PC-3 (cell line): ENCODE measurements at regions not wholly inside any gene's neighbourhood (a gene's known extent, or its start where the extent isn't known, plus 50 kb on each side); places are given as distances from the start of the nearest gene placed in this dataset.

Experiments used
- CTCF ChIP-seq: fragments of 300-600 bp; sonication (generic); conservative IDR thresholded peaks from 2 replicates; pipeline ENCODE4 v1.5.1; 2017; ENCODE audit warnings: antibody characterized with exemption, low read depth, mild to moderate bottlenecking, low read length
- EZH2 ChIP-seq: fragments of 300-600 bp; sonication (generic); IDR thresholded peaks from one replicate; pipeline ENCODE4 v1.6.1; 2017; ENCODE audit warnings: antibody characterized with exemption, mild to moderate bottlenecking, low read length; ENCODE audit not compliant: unreplicated experiment
- EZH2phosphoT487 ChIP-seq: fragments of 300-600 bp; sonication (generic); IDR thresholded peaks from 2 replicates; pipeline ENCODE4 v1.6.1; 2018; ENCODE audit warnings: mild to moderate bottlenecking, antibody characterized with exemption, low read length, borderline replicate concordance

DNA sequence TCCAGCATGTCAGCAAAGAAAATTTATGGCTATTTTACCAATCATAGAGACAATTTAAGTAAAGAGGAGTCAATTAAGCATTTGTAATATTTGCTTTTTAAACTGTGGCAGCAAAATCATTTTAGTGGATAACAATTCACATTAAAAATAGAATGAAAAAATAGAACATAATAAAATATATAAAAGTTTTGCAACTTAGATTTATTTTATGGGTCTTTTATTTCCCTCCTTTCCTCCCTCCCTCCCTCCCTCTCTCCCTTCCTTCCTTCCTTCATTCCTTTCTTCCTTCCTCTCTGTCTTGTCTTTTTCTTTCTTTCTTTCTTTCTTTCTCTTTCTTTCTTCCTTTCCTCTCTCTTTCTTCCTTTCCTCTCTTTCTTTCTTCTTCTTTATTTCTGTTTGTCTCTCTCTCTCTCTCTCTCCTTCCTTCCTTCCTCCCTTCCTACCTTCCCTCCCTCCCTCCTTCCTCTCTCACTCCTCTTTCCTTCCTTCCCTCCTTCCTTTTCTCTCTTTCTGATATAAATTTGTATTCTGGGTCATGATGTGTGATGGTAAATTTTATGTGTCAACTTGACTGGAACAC is 610.9 kb upstream of the CITED2 start:
- no peak for TF ChIP-seq CTCF
- TF ChIP-seq EZH2phosphoT487 = no peak
- no peak for TF ChIP-seq EZH2
